ENCODE measurements at regions not wholly inside any gene's neighbourhood (a gene's known extent, or its start where the extent isn't known, plus 50 kb on each side); places are given as distances from the start of the nearest gene placed in this dataset.
"Not testable (repeated sequence)": the region's sequence is repeated elsewhere in the genome, so short reads cannot be mapped to it uniquely, and the experiment has no call there.

DNA sequence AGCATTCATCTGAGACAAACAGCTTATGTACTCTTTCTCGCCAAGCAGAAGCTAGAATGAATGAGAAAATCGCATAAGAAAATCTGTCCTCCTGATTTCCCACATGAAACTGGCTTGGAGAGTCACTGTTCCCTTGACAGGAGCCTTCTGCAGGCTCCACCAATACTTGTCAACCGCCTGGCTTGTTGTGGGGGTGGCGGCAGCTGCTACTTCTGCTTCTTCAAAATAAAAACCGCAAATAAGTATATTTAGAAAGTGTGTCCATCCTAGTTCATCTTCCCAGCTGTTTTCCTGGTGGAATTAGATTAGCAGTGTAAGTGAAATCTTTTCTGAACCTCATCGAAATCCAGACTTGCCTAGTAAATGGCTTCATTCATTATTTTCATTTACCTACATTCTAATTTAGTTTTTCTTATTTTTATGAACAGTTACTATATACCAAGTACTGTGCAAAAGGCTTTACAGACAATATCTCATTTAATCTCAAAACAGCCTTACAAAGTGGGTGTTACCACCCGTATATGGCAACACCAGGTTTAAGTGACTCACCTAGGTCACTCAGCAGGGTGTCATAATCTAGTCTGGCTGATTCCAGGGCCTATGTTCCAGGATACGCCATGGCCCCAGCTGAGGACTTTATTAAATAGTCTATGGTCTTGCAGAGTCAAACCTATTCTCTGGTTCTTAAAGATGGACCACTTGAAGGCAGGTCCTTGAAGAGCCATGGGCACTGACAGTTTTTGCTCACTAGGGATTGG, 104.6 kb upstream of the IGFBP7 start:
- no peak for ATAC-seq
- intact Hi-C loops (cut with DNase I), result no loop called here

GRCh38 chr4:57211131-57211530, 100.9 kb upstream of the IGFBP7 start:
- intact Hi-C loops (cut with DNase I), result no loop called here
- ATAC-seq, result no peak

More for the DNA sequence above, 104.6 kb upstream of the IGFBP7 start:
- no peak for DNase-seq (ENCODE audit: low spot score)

GRCh38 chr4:57206172-57206571, 96.0 kb upstream of the IGFBP7 start:
- DNase-seq (ENCODE audit: low spot score) (no peak), ATAC-seq (no peak)
- intact Hi-C loops (cut with DNase I), result no loop called here

More at GRCh38 chr4:57211131-57211530, 100.9 kb upstream of the IGFBP7 start:
- no peak for DNase-seq (ENCODE audit: low spot score)

DNA sequence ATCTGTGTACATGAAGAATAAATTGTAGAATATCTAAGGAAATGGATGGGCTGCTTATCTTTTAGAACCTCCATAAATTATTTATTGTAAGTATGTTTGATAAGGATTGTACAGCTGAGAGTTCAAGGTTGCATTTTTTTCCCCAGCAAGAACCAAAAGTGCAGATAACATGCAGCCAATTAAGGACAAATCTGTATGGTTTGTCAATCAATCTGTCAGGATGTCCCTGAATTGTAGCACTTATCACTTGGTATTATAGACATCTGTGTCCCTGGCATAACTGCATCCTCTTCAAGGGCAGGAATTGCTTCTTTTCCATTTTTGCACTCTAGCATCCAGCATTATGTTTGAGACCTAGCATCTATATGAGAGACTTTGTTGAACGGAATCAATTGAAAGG, 95.4 kb upstream of the IGFBP7 start:
- ATAC-seq, result no peak
- no peak for DNase-seq (ENCODE audit: low spot score)
- intact Hi-C loops (cut with DNase I), result no loop called here

DNA sequence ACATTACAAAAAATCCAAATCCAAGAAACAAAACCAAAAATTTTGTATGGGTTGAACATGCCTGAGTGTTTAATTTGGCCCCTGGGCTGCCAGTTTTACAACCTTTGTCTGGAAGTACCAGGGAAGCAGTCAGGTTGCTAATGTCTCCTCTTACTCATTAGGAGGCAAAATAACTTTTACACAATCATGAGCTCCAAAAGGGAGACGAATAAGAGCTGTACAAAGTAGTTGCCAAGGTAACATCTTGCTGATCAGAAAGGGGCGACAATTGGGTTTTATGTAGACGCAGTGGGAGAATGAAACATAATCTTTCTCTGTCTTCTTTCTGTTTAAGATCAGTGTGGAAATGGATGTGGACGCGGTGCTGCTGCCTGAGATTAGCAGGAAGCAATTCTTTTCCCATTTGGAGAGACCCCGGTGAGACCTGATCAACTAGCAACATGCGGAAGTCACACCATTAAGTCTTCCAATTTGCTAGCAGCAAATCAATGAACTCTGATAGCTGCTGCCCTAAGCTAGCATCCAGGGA, 90.7 kb upstream of the IGFBP7 start:
- intact Hi-C loops (cut with DNase I), result no loop called here
- ATAC-seq, result no peak
- DNase-seq (ENCODE audit: low spot score), result no peak

GRCh38 chr4:57199267-57199666, 89.1 kb upstream of the IGFBP7 start:
- DNase-seq (ENCODE audit: low spot score) (no peak), ATAC-seq (no peak)
- intact Hi-C loops (cut with DNase I), result no loop called here

GRCh38 chr4:57195622-57196021, 85.4 kb upstream of the IGFBP7 start:
- ATAC-seq, result no peak
- DNase-seq (ENCODE audit: low spot score), result no peak
- intact Hi-C loops (cut with DNase I), result no loop called here

DNA sequence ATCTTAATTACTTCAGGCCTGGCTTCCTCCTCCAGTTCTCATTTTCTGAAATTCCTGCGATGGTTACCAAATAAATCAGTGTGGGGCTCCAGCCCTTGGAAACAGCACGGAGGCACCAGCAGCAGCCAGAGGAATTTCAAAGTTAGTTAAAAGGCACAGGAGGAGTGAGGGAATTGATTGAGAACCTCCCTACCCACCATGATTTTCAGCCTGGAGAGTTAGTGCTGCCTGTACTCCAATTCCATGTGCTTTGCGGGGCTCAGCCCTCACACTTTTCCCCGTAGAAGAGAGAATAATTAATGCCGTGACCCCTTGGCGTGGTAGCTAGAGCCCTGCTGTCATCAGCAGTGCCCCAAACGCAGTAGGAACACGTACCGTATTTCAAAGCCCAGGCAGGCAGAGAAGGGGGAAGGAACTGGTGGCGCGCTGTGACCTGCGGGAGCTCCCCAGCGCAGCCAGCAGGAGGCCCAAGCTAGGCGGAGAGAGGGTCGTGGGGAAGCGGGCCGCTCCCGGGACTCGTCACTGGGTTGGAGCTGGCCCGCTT, 84.0 kb upstream of the IGFBP7 start:
- ATAC-seq (no peak), DNase-seq (ENCODE audit: low spot score) (no peak)
- intact Hi-C loops (cut with DNase I), result no loop called here

DNA sequence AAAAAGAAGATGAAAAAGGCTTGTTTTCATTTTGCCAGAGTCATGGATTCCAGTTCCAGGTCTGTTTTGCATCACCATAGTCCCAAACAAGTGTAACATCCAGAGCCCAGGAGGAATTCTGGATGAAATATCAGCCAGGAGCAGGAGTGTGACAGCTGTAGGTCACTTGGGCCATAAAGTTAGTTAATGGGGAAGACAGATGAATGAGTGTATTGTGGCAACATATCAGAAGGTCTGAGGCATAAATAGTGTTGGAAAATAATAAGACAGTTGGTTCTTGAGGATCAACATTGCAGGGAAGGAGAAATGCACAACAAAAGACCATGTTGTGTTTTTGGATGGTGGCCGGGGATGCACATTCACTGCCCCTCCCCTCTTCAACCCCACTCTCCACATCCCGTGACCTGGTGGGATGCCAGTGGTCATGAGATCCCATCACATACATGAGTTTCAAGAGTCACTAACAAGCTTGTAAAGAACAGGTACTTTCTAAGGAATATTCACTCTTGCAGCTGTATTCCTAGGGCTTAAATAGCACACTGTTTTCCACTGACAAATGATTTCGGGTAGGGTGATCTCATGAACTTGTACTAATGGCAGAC, 83.1 kb upstream of the IGFBP7 start:
- intact Hi-C loops (cut with DNase I), result no loop called here
- ATAC-seq, result no peak
- DNase-seq (ENCODE audit: low spot score), result no peak

- ATAC-seq (no peak), DNase-seq (ENCODE audit: low spot score) (no peak)
- intact Hi-C loops (cut with DNase I), result no loop called here
These were observed 81.4 kb upstream of the IGFBP7 start for GRCh38 chr4:57191523-57192034.

DNA sequence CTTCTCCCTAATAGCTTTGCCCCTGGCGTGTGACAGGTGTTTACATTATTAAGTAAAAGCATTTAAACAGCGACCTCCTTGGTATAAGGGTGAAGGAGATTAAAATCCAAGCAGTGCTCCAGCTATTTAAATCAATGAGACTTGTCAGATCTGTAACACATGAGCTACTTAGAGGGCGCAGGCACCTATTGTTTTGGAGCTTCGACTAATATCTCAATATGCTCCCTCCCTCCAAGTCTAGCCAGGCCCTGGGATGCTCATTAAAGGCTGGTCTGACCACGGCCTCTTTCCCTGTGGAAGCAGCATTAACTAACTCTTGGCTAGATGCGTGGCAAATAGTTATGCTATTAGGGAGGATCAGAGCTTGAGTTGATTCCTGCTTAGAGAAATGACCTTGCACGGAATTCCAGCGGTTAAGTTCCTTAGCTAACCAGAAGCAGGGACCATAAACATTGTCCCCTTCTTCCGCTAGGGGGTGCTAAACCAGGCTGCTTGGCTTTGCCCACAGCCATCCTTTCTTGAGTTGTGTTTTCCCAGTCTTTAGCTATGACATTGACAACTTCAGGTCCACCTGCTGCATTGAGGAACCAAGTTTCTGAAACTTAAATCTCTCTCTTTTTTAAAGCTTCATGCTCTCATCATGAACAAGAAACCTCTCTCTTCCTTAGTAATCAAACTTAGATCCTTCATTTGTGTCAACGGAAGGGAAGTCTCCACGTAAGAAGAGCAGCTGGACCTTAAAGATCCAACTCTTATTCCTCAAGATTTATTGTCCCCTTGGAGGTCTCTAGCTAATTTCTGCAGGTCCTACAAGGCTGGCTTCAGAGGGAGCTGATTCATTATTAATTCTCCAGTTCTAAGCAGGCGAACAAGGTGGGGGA, 80.7 kb upstream of the IGFBP7 start:
- no peak for DNase-seq (ENCODE audit: low spot score)
- ATAC-seq, result no peak
- intact Hi-C loops (cut with DNase I), result no loop called here

DNA sequence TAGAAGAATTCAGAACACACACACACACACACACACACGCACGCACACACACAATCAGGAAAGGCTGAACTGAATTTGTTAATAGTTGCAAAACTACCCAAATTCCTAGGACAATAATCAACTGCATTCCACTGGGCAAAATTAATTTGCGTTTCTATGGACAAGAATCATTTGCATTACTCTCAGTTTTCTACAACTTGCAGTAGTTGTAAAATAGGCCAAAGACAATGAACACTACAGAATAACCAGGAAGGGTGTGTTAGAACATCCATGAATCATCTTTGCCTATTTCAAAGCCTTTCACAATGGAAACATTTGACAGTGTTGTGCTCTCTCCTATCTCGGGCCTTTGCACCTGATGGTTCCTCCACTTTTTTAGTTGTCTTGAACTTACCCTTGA, 77.1 kb upstream of the IGFBP7 start:
- ATAC-seq (no peak), DNase-seq (ENCODE audit: low spot score) (no peak)
- intact Hi-C loops (cut with DNase I), result no loop called here

- ATAC-seq, result no peak
- intact Hi-C loops (cut with DNase I), result no loop called here
- DNase-seq (ENCODE audit: low spot score), result no peak
These were observed 74.3 kb upstream of the IGFBP7 start for GRCh38 chr4:57184378-57185029.

- ATAC-seq (peak; percentile 36), DNase-seq (ENCODE audit: low spot score) (peak; percentile 69)
- intact Hi-C loops (cut with DNase I), result no loop called here
These were observed 72.1 kb upstream of the IGFBP7 start for GRCh38 chr4:57182132-57182874.

GRCh38 chr4:57173136-57173535, 63.0 kb upstream of the IGFBP7 start:
- ATAC-seq; intact Hi-C loops (cut with DNase I); DNase-seq (ENCODE audit: low spot score): not testable (repeated sequence)

DNA sequence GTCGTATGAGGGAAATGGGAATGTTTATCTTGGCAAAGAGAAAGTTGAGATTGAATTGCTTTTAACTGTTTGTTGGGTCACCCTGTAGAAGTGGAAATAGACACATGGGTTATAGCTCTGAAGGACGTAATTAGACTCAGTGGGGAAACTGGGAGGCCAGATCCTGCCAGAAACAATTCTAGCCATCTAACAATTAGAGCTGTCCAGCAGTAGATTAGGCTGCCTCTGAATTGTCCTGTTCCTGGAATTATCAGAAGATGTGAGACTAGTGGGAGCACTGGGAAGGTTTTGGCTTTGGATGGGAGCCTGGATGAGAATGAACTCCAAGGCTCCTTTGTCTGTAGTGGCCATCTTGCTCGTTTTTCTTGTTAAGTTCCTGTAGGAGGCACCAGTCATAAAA, 61.9 kb upstream of the IGFBP7 start:
- intact Hi-C loops (cut with DNase I), result no loop called here
- ATAC-seq, result no peak
- no peak for DNase-seq (ENCODE audit: low spot score)

GRCh38 chr4:57168982-57169381, 58.8 kb upstream of the IGFBP7 start:
- intact Hi-C loops (cut with DNase I), result no loop called here

More at GRCh38 chr4:57168982-57169381, 58.8 kb upstream of the IGFBP7 start:
- no peak for ATAC-seq
- DNase-seq (ENCODE audit: low spot score), result no peak

Measured in sciatic nerve (tissue), 2 donors.